Globus pallidus (tissue), 1 donor: ENCODE measurements at regions not wholly inside any gene's neighbourhood (a gene's known extent, or its start where the extent isn't known, plus 50 kb on each side); places are given as distances from the start of the nearest gene placed in this dataset.
"Not testable (repeated sequence)": the region's sequence is repeated elsewhere in the genome, so short reads cannot be mapped to it uniquely, and the experiment has no call there.

Source experiments
- DNase-seq: peaks from one replicate; pipeline ENCODE4 v3.0.0-alpha.2; 2015; ENCODE audit warnings: low spot score

DNA sequence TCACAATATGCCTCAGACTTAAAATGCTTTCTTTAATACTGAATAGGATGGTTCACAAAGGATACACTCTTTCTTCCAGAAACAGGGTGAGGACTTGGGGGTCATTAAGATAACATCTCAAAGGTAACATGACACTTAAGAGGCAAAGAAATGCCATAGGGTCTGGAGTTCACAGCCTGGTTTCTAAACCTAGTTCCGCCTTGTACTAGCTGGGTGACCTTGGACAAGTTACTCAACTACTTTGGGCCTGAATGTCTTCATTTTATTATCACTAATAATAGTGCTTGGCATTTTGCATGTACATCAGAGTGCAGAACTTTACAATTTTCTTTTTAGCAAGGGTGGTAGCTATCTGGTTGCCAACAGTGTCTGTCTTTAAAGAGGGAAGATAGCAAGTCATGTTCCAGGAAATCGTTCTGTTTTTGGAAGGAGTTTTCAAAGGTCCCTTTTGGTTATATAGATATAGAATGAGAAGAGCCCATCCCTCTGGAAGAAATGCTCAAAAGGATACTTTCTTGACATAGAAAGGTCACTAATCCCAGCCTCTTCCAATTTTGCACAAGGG is 257.8 kb downstream of the NUAK1 start:
- no peak for DNase-seq

DNA sequence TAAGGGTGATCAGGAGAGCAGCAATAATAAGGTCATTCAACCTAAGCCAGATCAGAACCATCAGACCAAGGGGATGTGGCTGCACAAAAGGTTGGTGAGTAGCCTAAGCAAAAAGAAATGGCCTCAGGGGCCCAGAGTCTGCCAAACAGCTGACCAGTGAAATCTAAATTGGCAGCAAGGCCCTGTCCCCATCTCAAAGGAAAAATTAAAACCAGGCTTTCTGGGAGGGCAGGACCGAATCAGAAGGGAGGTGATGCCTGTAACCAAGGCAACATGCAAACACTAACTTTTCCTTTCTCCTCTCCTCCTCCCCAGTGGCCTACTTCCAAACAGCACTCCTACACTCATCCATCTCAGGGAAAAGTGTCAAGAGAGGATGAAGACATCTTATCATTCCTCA is 256.4 kb downstream of the NUAK1 start:
- DNase-seq: no peak

DNA sequence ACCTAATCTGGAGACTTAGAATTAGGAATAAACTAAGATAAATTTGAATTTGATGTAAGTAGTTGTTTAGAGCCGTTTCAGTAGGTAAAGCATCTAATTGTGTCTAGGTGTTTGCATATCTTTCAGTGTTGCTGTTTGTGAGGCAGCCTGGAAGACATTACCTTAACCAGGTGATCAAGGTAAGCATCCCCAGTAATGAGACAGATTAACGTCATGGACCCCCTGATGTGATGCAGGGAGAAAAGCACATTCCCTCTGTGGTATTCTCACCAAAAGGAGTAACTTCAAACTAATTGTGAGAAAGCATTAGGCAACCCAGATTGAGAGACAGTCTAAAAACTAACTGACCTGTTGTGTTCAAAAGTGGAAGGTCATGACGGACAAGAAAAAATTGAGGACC is 251.6 kb downstream of the NUAK1 start:
- DNase-seq: no peak

DNA sequence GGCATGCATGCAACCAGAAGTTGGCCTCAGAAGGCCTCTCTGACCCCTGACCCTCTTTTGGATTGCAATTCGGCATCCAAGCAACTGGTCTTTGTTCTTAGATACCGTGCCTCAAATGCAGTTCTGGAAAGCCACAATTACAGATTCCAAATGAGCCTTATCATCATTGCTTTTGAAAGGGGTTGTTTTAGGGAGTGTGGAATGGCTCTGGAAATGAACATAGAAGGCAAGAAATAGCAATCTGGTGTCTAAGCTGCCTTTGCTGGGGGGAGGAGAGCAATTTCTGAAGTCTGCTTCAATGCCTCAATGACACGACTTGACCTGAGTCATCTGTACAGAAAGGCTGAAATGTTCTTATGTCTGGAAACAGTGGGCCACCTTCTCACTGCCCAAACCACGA is 250.1 kb downstream of the NUAK1 start:
- DNase-seq: no peak

DNA sequence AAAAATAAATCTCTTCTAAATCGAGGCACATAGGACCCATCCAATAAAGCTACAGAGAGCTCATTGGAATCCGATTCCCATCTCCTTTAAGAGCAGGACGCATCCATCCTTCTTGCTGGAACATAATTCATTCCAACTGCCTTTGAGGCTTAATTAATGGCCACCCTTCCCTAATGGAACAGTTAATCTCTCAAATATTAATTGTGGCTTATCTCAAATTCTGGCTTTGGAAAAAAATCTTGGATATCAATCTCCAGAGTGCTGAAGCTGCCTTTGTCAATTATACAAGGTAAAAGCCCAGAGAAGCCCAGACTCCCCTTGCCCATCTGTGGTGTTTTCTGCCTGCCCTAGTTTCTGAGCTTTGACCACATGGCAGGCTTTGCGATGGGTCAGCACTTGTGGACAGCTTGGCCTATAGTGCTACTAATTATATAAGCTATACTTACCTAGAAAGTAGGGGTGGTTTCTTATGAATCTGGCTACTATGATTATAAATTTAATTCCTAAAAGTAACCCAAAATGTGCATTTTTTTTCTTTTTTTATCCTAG is 246.3 kb downstream of the NUAK1 start:
- no peak for DNase-seq

DNA sequence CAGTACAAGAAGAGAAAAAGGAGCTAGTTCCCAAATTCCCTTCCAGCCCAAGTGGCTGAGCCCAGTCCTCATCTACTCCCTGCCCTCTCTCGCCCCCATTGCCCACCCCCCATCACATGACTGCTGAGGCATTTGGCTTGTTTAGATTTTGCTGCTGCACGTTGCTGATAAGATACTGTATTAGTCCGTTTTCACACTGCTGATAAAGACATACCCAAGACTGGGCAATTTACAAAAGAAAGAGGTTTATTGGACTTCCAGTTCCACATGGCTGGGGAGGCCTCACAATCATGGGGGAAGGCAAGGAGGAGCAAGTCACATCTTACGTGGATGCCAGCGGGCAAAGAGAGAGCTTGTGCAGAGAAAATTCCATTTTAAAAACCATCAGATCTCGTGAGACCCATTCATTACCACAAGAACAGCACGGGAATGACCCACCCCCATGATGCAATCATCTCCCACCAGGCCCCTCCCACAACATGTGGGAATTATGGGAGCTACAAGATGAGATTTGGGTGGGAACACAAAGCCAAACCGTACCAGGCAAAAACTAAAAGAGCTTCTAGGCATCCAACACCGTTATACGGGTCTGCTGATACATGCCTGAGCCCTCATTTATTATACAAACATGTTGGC is 243.4 kb downstream of the NUAK1 start:
- not testable (repeated sequence) for DNase-seq

DNA sequence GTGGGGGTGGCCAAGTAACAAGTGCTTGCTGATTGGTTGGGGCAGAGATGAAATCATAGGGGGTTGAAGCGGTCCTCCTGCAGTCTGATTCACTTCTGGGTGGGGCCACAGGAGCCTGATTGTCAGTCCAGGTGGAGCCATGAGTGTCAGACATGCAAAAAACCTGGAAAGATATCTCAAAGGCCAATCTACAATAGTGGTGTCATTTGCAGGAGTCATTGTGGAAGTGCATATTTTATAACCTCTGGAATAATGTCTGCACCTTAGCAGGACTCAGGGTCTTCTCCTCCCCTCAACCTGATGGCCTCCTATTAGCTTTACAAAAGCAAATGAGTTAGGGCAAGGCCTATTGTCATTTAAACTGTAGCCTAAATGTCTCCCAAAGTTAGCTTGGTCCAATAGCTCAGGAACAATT is 241.4 kb downstream of the NUAK1 start:
- no peak for DNase-seq

DNA sequence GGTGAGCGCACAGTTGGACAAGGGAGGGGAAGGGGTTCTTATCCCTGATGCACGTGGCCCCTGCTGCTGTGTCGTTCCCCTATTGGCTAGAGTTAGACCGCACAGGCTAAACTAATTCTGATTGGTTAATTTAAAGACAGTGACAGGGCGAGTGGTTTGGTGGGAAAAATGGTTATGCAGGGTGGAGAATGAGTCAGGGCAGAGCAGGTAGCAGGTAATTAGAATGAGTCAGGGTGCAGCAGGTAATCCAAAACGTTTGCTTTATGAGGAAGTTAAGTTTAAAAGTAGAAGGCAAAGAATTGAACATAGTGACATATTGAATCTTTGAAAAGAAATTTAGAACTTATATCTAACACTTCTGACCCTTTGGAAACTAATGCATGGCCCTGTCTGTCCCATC is 240.5 kb downstream of the NUAK1 start:
- DNase-seq: not testable (repeated sequence)

DNA sequence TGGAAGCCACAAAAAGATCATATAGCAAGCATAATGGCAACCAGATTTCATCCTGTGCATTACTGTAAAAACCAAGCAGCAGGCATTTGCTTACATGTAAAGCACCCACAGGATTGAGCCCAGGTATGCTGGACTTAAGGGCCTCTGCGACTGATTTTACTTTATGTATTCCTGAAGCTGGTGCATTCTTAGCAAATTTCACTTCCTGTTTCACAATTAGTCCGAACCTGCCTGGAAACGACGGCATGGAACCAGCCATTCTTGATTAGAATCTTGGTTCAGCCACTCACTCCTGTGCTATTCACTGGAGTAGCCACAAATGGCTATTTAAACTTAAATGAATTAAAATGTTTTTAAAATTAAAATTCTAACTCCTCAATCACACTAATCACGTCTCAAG is 239.2 kb downstream of the NUAK1 start:
- peak; percentile 13 for DNase-seq

DNA sequence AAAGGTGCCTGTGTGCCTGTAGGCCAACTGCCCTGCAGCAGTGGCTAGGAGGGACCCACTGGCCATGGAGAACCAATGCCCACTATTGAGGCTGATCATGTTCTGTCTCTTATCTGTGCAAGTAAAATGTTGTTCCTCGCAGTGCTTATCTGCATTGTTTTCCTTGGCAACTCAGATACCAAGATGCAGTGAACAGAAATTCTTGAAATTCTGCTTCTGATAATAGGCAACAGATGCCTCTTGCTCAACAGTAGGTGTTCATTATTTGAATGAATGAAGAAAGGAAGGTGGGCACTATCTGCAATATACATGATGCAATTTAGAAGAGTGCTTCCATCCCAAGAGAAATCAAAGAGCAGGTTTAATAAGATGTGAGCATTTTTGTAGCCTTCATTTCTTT is 232.2 kb downstream of the NUAK1 start:
- DNase-seq: no peak

DNA sequence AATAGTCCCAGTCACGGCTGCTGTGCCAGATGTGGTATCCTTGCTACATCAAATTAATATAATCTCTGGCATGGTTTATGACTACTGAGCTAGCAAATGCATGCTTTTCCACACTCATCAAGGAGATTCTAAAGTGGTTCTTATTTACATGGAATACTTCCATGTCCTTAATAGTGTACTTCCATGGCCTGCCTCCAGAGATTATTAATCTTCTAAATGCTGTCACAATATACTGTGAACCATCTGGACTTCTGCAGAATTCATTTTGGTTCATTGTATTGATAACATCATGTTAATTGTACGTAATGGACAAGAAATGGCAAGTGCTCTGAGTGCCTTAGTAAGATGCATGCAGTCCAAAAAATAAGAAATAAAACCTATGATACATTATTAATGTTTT is 230.8 kb downstream of the NUAK1 start:
- DNase-seq: no peak

DNA sequence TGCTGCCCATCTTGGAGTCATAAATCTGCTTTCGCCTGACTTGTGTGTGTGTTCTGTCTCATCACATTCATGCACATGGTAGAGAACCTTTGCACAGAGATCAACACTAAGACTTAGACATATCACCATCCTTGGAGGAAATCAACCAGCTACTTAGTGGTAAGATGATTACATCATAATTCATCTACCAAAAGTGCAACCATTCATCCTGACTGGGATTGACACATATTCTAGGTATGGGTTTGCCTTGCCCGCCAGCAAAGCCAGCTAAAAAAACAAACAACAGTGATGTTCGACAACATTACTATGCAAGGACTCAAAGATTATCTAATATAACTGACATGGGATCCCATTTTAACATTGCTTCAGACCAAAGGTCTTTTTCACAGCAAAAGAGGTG is 228.7 kb downstream of the NUAK1 start:
- no peak for DNase-seq

DNA sequence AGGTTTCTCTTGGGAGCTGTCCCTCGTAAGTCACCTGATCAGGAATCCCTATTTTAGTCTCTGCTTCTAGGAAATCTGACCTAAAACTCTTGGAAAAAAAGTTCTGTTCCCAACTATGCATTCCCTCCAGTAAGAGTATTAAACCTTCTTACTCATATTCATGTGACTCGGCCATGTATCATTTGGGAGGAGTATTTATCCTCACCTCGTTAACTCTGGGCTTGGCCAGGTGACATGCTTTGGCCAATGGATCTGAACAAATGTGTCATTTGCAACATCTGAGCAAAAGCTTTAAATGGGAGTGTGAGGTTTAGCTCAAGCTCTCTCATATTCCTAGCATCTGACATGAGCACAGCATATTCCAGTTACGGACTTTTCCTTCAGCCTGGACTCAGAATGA is 226.8 kb downstream of the NUAK1 start:
- no peak for DNase-seq

DNA sequence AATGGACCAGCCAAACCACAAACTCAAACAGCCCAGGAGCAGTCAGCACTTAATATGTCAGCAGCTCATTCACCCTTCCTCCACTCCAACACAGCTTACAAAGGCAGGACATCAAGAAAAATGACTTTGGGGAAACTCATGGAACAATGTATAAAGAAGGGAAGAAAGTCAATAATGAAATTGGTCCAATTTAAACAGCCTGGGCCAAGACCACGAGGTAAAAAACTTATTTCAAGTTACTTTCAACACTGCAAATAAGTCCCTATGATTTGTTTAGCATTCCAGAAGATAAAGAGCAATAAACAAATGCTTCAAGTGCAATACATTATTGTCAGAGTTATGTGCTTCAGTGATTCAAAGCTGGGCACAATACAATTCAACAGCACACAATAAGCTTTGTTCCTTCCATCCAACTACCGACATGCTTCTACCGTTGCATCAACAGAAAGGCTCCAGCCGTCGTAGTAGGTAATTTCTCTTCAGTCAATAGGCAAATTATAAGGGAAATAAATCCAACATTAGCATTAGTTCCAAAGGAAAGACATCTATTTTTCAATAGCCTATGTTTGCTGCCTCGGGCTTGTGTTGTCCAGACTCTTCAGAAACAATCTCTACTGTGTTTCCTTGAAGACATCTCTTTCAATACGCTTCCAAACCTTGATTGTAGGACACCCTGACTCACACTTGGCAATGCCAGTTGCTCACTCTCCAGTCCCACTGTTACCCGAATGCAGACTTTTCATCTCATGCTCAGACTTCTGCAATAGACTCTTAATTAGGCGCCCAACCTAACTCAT is 225.7 kb downstream of the NUAK1 start:
- no peak for DNase-seq

DNA sequence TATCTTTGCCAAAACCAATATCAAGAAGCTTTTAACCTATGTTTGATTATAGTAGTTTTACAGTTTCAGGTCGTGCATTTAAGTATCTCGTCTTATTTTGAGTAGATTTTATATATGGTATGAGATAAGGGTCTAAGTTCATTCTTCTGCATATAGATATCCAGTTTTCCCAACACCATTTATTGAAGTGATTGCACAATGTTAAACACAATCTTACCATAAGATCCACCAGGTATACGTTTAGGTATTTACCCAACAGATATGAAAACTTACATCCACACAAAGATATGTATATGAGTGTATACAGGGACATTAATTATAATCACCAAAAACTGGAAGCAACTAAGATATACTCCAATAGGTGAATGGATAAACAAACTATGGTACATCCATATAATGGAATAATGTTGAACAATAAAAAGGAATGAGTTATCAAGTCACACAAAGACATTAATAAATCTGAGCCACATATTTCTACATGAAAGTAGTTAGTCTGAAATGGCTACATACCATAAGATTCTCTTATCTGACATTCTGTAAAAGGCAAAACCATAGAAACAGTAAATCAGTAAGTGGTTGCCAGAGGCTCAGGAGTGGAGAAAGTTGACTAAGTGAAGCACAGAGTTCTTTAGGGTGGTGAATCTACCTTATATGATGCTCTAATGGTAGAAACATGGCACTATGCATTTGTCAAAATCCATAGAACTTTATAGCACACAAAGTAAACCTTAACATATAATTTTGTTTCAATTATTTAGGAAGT is 222.6 kb downstream of the NUAK1 start:
- no peak for DNase-seq

DNA sequence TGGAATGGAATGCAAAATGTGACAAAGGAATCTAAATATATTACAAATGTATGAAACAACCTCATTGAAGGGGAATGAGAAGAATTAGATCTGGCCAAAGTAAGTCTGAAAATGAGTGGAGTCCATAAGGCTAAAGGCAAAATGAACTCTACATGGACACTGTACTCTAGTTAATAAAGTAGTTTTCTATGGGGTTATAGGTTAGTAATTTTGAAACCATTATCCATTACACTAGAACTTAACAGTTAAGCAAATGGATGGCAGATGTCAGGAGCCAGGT is 222.1 kb downstream of the NUAK1 start:
- no peak for DNase-seq

DNA sequence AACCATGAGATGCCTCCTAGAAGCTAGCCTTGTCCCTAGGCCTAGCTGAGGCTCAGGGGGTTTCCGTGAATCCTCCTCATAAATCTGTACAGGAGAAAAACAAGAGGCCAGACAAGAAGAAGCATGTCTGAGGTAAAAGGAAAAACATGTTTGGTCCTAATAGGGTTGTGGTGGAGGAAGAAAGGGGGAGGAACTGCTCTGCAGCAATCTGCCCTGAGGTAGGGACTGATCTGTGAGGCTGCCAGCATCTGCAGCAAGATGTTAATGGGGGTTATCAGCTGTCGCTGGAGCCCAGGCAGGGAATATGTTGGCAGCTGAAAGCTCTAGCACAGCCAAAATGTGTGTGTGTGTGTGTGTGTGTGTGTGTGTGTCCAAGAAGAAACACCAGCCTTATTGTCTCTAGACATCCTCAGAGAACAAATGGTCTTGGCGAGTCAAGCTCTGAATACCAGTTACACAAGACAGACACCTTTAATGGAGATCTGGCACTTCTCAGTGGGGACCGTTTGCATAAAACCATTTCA is 218.5 kb downstream of the NUAK1 start:
- peak; percentile 77 for DNase-seq

DNA sequence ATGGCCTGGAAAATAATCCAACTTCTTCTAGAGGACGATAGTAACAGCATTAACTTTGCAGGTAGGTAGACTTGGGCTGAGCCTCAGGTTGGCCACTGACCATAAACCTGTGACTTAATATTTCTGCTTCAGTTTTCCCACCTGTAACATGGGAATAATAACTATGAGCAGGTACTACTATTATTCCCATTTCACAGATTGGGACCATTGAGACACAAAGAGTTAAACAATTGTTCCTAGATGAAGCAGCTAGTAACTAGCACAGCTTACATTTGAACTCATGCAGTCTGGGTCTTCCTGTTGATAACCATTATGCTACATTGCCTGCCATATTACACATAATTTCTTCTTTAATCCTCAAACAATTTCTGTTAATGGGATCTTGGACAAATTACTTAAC is 217.7 kb downstream of the NUAK1 start:
- DNase-seq: no peak

DNA sequence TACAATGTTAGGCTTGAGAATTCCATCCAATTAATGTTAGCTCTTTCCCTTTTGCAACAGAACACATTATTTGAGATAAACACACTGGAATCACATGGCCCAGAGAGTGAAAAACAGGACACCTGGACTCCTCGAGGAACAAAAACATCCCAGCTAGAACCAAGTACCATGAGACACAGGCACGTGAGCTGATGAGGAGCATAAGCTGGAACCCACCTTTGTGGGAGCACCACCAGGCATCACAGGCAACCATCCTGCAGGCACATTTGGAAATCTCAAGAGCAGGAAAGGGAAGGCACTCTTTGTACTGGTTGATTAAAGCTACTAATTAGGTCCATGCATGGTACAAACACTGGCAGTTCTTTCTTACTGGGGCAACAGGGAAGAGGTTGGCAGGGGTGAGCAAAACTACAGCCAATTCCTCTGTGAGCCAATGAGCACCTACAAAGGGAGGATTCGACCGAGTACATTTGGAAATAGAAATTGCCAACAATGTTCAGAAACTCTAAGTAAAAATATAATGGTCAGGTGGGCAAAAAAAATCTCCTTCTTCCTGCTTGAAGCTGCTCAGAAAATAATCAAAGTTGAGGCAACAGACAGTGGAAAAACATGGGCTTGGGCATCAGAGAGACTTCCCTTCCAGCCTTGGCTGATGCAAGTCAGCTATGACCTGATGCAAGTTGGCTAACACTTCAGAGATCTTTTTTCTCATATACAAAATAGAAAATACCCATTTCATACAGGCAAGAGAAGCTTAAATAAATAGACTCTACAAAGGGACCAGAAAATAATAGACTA is 216.7 kb downstream of the NUAK1 start:
- DNase-seq: peak; percentile 30

DNA sequence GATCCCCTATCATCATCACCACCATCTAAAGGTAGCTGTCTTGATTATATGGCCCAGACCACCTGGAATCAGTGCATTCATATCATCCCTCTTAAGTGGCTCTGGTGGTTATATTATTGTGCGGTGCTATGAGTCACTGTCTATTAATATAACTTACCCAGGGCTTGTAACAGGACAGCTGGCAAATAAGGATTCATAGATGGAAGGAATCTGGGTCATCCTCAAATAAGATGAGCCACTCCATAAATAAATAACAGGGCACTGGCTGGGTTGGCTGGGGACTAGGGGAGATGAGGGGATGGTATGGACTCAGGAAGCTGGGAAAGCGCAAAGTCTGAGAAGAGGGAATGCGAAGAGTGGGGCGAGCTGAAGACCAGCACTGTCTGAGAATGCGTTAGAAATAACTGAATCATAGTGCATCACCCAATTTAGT is 216.1 kb downstream of the NUAK1 start:
- no peak for DNase-seq

DNA sequence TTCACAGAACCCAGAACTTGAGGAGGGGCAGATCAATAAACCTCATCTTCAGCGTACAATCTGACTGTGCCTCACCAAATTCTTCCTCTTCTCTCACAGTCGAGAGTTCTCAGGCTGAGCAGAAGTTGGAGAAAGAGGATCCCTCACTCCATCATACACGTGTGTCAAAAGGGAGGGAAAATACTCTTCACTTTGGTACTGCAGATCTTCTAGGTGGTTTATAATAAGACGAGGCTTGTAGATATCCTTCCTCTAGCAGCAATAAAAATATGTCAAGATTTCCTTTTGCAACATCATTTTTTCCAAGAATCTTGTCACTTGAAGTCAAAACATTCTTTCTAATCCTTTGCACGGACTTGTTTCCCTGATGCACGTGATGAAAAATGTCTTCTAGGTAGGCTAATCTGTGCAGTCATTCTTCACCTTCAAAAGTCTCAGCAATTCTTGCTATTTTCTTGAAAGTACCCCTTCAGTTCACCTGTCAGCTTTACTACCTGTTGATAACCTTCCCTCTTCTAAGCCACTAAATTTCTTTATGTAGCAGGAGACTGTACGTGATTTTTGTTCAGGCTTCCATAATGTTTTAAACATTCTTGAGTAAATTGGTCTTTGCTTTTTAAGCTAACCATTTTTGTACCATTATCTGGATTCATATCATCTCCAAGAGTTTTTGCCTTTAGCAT is 214.1 kb downstream of the NUAK1 start:
- DNase-seq: no peak
